Ovary (tissue), 3 donors: ENCODE measurements at regions not wholly inside any gene's neighbourhood (a gene's known extent, or its start where the extent isn't known, plus 50 kb on each side); places are given as distances from the start of the nearest gene placed in this dataset.
"Not testable (repeated sequence)": the region's sequence is repeated elsewhere in the genome, so short reads cannot be mapped to it uniquely, and the experiment has no call there.

Source experiments
- CTCF ChIP-seq, 3 donors: fragments of 450-650 bp in 2 of 3; fragments of 200-600 bp in 1 of 3; IDR thresholded peaks; one replicate each; pipeline versions ENCODE4 v1.5.1 to v1.8.0; 2016 to 2022; ENCODE audit warnings: antibody characterized with exemption in 3 of 3, mild to moderate bottlenecking in 1 of 3
- EP300 ChIP-seq: sonication (generic); formaldehyde crosslinking; IDR thresholded peaks from one replicate; pipeline ENCODE4 v1.6.1; 2017; ENCODE audit warnings: antibody characterized with exemption
- donor health status: DM: no; HTN: no; CAD: no.

- TF ChIP-seq CTCF (IDR thresholded peaks at IDR 0.05); EP300: not testable (repeated sequence)
These were observed 327.9 kb upstream of the PLGLB2 start for GRCh38 chr2:87419980-87420379.
